SK-MEL-5 (cell line): ENCODE measurements at regions not wholly inside any gene's neighbourhood (a gene's known extent, or its start where the extent isn't known, plus 50 kb on each side); places are given as distances from the start of the nearest gene placed in this dataset.

Experiments
- DNase-seq: peaks from one replicate; pipeline ENCODE4 v3.0.0-alpha.2; 2016; ENCODE audit warnings: low read depth, low spot score
- in situ Hi-C: cut with HindIII; loops from 2 replicates; pipeline ENCODE4 v1.10.0; 2016; ENCODE audit warnings: low sequenced_read_pairs, high pct_unique_total_duplicates, low pct_unique_long_range_greater_than_20kb

DNA sequence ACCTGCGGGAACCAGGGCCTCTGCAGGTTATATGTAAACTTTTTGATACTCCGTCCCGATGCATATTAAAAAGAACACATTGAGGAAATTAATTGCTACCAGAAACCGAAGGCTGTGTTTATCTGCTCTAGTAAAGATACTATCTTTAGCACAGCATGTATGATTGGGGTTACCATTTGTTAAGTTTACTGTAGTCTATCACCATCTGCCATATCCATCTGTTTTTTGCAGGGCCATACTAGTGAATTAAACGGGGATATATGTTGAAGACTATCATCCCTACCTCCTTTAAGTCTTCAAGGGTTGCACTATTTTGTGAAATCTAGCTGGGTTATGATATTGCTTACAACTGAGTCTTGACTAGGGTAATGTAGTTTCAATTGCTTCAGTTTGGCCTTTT lies 597.0 kb downstream of the SQOR start:
- in situ Hi-C loops, result no loop called here
- no peak for DNase-seq

DNA sequence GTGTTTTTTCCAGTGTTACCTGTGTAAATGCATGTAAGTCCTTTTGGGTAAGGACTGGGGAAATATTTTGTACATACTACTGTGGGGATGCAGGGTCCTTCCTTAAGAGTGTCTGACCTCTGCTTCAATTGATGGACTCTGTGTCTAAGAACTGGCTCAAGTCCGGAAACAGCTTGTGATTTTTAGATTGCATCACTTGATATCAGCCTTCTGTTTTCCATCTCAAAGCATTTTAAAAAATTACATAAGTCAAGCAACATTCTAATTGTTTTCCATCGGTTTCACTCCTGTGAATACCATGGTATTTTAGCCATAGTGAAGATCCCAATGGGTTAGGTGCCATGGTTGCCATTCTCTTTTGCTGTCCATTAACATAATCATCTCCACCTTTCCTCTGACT lies 597.6 kb downstream of the SQOR start:
- in situ Hi-C loops, result no loop called here
- no peak for DNase-seq

DNA sequence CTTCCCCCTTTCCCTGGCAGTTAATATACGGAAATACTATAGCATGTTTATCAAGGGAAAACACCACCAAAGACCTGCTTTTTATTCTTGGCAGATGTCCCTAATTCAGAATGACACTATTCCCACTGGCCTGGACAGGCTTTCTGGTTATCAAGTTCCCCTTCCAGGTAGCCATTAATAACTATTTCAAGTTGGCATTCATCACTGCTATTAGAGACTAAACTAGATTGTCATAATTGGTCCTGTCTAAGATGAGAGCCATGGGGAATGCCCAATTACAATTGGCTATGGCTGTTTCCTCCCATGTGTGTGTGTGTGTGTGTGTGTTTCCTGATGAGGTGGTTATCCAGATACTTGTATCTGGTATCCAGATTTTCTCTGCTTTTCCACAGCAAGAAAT lies 608.1 kb downstream of the SQOR start:
- DNase-seq, result no peak
- in situ Hi-C loops, result no loop called here

DNA sequence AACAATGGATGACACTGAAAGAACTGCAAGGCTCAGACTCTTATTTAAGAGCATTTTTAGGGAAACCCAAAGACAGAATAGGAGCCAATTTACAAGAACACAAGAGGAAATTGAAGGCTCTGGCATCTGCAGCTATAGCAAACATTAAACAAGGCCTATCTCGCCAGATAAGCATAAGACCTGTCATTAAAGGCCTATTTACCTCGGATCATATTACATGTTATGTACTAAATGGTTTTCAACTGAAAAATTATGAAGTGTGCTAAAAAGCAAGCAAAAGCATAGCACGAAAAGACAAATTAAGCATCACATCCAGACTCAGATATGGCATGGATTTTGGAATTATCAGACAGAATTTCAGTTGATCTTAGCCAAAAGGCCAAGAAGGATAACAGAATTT lies 617.1 kb downstream of the SQOR start:
- no peak for DNase-seq
- in situ Hi-C loops, result no loop called here

DNA sequence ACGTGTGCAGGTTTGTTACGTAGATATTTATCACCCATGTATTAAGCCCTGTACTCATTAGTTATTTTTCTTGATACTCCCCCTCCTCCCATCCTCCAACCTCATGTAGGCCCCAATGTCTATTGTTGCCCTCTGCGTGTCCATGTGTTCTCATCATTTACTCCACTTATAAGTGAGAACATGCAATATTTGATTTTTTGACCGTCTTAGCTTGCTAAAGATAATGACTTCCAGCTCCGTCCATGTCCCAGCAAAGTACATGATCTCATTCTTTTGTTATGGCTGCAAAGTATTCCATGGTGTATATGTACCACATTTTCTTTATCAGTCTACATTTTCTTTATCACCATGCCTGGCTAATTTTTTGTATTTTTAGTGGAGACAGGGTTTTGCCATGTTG lies 623.2 kb downstream of the SQOR start:
- no peak for DNase-seq
- in situ Hi-C loops, result no loop called here

DNA sequence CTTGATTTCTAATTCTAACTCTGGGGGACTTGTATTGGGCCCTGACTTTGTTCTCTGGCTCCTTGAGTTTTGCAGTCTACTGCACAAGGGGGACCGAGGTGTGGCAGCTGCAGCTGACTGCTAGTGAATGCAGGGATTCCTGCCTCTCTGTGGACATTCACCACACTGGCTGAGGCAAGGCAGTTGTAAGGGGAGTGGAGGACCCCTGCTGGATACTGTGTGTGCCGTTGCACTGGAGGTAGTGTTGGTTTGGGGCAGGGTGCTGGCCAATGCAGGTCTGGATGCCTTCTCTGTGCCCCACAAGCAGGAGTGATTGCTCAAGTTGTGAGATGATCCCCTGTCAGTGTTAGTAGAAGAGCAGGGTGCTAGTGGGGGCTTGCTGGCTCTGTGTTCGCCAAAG lies 626.1 kb downstream of the SQOR start:
- DNase-seq, result peak; percentile 10
- in situ Hi-C loops, result no loop called here

DNA sequence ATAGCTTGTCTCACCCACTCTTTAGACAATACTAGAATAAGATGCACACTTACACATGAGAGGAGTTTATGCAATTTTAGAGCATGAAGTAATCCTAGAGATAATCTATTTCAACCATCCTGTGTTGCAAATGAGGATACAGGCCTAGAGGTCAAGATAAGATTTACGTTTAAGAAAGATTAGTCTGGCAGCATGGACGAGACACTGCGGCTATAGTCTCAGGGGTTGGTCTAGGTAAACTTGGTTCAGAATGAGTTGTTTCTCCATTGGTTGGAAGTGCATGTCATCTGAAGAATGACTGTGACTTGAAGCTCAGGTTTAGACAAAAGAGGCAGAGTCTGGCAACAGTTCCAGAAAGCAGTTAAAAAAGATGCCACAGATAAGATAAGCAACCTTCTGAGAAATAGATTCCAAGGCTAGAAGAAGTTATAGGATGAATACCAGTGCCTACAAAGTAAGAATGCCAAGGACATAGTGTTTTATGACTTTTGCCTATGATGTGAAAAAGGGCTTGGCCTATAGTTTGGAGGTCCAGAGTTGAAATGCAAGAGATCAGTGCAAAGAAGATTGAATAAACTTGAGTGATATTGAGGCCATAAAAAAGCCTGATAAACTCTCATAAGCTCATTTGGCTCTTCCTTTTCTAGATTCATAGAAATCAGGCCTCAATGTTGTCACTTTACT lies 631.0 kb downstream of the SQOR start:
- in situ Hi-C loops, result no loop called here

DNA sequence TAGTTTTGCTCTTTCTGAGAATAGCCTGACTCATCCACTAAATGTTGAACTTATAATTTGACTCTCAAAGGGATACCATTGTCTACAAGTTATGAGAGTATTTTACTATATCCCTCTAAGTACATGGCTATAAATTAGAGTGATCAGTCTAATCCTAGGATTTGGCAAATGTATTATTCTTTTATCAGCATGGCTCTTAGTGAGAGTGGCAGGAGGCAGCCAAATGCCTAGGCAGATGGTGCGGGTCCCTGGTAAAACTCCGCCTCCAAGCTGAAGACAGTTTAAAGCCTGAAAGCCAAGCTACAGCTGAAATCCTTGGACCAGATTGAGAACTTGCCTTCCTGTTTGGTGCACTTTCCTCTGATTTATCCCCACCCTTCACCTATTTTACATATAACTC lies 631.8 kb downstream of the SQOR start:
- no peak for DNase-seq
- in situ Hi-C loops, result no loop called here

More for the DNA sequence above, 631.0 kb downstream of the SQOR start:
- no peak for DNase-seq

DNA sequence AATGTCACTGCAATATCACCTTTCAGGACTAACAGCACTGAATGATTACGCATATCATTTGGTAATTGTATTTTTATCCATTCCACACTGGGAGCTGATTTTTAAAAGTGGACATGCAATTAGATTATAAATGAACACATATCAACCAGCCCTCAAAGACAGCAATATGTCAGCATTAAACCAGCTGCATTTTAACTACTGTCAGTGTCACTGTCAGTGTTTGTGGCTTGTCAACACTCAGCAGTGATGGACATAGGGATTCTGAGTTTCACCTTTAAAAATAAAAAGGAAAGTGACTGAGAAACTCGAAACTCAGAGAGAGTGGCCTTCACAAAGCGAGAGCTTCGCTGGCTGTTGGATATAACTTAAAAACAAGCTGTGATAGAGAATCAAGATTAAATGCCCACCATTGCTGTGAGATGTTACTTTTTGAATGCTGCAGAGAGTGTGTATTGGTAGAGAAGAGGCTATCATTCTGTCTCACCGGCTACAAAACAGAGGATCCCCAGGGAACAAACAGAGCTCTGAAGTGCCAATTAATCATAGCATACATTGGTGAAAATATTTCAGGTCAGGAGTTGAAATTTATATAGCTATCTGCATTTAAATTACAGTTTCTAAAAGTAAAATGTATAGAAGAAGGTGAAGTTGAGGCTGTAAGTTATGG lies 635.8 kb downstream of the SQOR start:
- no peak for DNase-seq
- in situ Hi-C loops, result no loop called here

DNA sequence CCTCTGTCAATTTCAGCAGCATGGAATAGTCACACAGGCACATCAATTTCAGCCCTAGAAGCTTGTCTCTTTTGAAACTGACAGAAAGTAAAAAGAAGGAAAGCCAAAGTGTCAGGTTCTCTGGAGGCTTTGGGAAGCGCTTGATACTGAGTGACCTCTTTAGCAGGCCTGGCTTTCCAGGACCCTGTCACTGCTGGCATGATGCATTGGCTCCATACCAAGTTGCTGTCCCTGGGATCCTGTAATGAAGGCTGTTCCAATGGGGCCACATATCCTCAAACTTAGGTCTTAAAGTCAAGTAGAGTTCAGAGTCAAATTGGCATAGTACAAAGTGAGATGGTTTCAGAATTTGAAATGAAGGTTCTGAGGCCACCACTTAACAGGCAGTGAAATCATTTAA lies 640.9 kb downstream of the SQOR start:
- in situ Hi-C loops, result no loop called here
- no peak for DNase-seq

DNA sequence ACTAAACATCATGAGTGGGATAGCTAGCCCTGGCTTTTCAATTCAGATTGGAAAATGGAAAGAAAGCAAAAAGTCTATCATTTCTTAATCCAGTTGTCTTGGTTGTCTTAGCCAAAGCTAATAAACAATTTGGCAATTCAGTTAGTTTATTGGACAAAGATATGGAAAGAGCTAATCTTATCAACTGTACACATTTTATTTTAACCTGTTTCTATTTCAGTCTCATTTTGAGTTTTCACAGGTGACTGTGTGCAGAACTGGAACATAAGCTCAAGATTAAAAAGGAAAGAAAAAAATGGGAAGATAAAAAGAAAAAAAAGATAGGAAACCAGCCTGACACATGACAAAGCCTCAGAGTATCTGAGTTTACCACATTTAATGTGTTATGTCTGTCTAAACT lies 642.6 kb downstream of the SQOR start:
- in situ Hi-C loops, result no loop called here
- DNase-seq, result no peak

DNA sequence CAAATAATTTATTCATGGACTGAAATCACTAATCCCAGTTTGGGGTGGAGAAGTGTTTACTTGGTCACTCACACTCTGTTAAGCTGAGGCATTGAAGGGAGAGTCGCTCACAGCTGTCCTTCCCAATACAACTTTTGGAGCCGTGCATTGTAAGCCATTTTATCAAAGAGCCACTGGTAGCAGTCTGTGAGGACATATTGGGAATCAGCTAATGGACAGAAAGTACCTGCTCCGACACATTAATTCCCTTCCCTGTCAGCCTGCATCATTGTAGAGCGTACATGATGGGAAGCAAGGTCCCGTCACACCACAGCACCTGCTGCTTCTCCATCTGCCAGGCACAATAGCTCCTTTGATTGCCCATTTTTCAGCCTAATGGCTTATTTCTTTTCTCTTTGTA lies 643.2 kb downstream of the SQOR start:
- in situ Hi-C loops, result no loop called here
- no peak for DNase-seq

DNA sequence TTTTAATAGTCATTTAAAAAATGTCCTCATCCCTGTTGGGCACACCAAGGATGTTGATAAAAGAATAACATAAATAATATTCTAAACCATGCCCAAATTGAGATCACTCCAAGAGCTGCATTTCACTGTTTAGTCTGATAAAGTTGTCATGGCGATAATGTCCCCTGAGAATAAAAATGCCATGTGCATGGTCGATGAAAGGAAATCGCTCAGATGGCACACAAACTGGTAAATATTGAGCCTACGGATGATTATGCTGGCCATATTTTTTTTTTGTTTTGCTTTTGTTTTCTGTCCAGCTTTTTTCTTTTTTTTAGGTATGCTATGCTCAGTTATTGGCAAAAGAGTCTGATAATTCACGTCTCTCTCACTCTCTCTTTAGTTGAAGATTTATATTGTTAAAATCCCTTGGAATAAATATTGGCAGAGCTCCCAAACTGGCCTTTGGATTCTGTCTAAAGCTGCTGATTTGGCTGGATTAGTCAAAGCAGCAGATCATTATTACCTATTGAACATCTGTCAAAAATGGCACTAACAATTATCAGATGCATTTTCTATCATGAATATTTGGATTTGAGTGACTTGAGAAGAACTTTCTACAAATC lies 643.8 kb downstream of the SQOR start:
- DNase-seq, result no peak
- in situ Hi-C loops, result no loop called here

DNA sequence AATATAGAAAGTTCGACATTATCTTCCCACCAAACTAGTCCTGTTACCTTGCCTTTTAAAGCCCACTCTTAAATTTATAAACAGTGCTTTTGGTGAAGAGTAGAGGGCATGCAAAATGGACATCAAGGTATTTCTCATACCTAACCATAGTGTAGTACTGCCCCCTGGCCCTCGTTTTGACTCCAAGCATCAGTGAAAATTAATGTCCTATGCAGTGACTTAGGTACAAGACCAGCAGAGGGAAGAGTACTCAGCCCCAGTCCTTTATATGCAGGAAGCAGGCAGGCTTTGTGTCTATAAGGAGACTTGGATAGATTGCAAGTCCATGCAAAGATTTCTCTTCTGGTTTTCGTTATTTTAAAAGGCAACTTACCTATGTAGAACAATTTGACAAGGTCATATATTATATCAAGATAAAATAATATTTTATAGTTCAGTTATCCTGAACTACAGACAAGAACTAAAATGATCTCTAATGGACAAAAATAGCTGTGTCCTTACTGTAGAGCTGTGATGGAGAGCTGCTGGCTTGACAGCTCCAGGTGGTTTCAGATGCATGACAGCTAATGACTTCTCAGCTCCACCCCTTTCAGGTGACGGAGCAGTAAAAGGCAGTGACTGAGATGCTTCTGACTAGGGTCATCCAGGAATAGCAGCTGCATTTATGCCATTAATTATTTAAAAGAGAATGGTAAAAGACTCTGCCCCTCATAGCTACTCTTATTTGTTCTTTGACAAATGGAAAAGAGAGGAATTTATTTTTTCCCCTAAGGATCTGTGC lies 646.1 kb downstream of the SQOR start:
- peak; percentile 41 for DNase-seq

DNA sequence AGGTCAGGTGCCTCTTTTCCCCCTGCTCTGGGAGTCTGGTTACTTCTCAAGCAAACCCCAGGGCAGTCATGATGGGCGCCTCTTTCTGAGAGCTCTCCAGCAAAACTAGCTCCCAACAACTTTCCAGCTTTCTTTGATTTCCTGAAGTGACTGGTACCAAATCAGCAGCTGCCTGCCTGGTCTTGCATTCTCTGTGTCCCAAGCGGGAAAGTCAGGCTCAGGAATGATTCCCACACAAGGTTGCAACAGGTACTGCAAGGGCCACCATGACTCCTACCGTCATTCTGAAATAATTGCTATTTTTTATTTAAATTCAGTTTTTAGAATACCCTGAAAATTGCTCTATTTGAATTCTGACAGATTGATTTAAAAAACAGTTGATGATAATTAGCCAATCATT lies 658.7 kb downstream of the SQOR start:
- in situ Hi-C loops, result no loop called here
- DNase-seq, result no peak

More for the DNA sequence above, 646.1 kb downstream of the SQOR start:
- in situ Hi-C loops, result no loop called here

DNA sequence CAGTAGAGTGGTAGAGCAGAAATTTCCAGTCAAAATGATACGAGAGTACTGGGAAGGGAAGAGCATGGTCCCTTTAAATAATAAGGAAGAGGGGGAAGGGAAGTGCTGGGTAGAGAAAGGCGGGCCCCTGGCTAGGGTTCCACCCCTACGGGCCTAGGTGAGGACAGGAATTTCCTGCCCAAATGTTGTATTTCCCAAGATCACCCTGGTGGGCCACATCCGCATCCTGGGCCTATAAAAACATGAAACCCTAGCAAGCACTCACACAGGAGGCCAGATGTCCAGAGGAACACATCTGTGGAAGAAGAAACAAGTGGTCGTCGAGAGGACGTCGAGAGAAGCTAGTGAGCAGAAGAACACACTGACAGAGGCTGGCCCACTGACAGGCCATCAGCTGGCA lies 661.2 kb downstream of the SQOR start:
- in situ Hi-C loops, result no loop called here
- DNase-seq, result no peak

DNA sequence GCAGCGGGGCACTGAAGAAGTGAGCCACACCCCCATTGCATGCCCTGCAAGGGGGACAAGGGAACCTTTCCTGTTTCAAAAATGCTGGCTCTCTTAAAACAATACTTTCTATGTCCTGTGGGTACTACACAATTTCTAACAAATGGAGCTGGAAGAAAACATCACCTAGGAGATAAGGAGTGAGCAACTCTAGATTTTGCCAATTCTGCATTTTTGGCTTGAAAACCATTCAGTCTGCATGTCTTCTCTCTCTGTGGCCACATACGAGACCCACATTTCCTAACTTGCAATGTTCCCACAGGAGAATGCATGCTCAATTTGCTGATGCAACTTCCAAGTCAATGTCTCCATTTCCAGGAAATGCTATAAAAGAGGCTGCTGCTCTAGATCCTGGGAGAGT lies 662.0 kb downstream of the SQOR start:
- in situ Hi-C loops, result no loop called here
- no peak for DNase-seq

DNA sequence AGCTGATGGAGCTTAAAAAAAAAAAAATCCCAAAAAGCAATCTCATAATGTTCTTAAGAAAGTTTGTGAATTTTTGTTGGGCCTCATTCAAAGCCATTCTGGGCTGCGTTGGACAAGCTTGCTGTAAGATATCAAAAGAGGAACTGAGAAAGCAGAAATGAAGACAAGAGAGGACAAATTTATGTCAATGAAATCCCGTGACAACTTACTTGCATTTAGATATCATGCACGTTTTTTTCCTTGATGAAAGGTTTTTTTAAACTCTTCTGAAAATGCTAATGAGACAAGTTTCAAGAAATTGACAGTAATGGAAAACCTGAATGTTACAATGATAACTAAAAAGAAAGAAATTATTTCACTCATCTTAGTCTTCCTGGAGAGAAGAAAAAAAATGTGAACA lies 662.9 kb downstream of the SQOR start:
- DNase-seq, result no peak
- in situ Hi-C loops, result no loop called here
